ENCODE measurements at regions not wholly inside any gene's neighbourhood (a gene's known extent, or its start where the extent isn't known, plus 50 kb on each side); places are given as distances from the start of the nearest gene placed in this dataset.

- TF ChIP-seq HMGXB4 (CRISPR knock-in tag; IDR thresholded peaks at IDR 0.05) (no peak), NFYB (CRISPR knock-in tag; conservative IDR thresholded peaks at IDR 0.05; ENCODE audit: low read depth) (no peak), ZNF263 (CRISPR knock-in tag; IDR thresholded peaks at IDR 0.05; ENCODE audit: low read depth) (no peak), RELA (CRISPR knock-in tag; IDR thresholded peaks at IDR 0.05; ENCODE audit: borderline replicate concordance) (no peak), GTF2I (CRISPR knock-in tag; conservative IDR thresholded peaks at IDR 0.05) (no peak), GRHL2 (CRISPR knock-in tag; IDR thresholded peaks at IDR 0.05; ENCODE audit: insufficient replicate concordance, severe bottlenecking) (no peak), AR (CRISPR knock-in tag; IDR thresholded peaks at IDR 0.05) (no peak), USF2 (CRISPR knock-in tag; IDR thresholded peaks at IDR 0.05) (no peak), ZBTB21 (CRISPR knock-in tag; IDR thresholded peaks at IDR 0.05; ENCODE audit: borderline replicate concordance) (no peak), PREB (CRISPR knock-in tag; IDR thresholded peaks at IDR 0.05; ENCODE audit: borderline replicate concordance) (no peak), CBFB (CRISPR knock-in tag; IDR thresholded peaks at IDR 0.05; ENCODE audit: low read depth) (no peak), AFF4 (CRISPR knock-in tag; IDR thresholded peaks at IDR 0.05; ENCODE audit: borderline replicate concordance) (no peak)
Measured at GRCh38 chr2:223210489-223210888, 158.5 kb downstream of the KCNE4 start (continued).

GRCh38 chr2:223214394-223215253 lies 162.6 kb downstream of the KCNE4 start:
- DNase-seq (ENCODE audit: low spot score) (no peak), ATAC-seq (no peak)
- Mint-ChIP-seq H3K36me3 (peaks cover 9% of the 10 kb centered on the region), H3K4me1 (peaks cover 8% of the 10 kb centered on the region), H3K27me3 (ENCODE audit: low read depth) (no peaks in the 10 kb centered on the region), H3K27ac (no peak overlapping the region), H3K4me3 (no peak overlapping the region), H3K9me3 (peaks cover 12% of the 10 kb centered on the region)
- ChIA-PET POLR2A (no interaction called here), CTCF (no interaction called here)
- TF ChIP-seq TCF7 (CRISPR knock-in tag; IDR thresholded peaks at IDR 0.05; ENCODE audit: low read depth) (no peak), STAT6 (CRISPR knock-in tag; conservative IDR thresholded peaks at IDR 0.05; ENCODE audit: low read depth) (no peak), CREM (CRISPR knock-in tag; IDR thresholded peaks at IDR 0.05) (no peak), SP1 (CRISPR knock-in tag; conservative IDR thresholded peaks at IDR 0.05) (no peak), GTF2I (CRISPR knock-in tag; conservative IDR thresholded peaks at IDR 0.05) (no peak), MLX (CRISPR knock-in tag; IDR thresholded peaks at IDR 0.05) (no peak), MXD4 (CRISPR knock-in tag; IDR thresholded peaks at IDR 0.05; ENCODE audit: borderline replicate concordance) (no peak), ATF1 (CRISPR knock-in tag; IDR thresholded peaks at IDR 0.05) (no peak)
